DMS114 treated with DMSO at 0.1 percent for 48 hours (cell line): ENCODE measurements at regions not wholly inside any gene's neighbourhood (a gene's known extent, or its start where the extent isn't known, plus 50 kb on each side); places are given as distances from the start of the nearest gene placed in this dataset.

Experiments
- DNase-seq: peaks from one replicate; lab custom pipeline; 2025; ENCODE audit not compliant: unreplicated experiment; lab: John Stamatoyannopoulos, UW

GRCh38 chr1:221150996-221151395 lies 271.8 kb downstream of the HLX start:
- no peak for DNase-seq

DNA sequence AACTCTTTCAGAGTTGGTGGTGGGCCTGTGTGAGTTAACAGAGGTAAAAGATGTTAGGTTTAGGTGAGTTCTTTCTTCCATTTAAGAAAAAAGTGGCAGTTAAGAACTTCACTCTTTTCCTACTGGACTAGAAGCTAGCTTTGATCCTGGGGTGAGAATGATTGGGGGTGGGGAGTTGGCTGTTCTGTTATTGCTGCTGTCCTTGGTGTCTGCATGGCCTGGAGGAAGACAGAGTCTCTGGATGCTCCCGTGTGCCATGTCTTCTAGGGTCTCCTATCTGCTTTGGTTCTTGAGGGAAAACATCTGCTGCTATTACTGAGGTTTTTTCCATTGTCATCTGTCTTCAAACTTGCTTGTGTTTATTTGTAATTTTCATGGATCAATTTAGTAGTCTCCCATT lies 275.7 kb downstream of the HLX start:
- no peak for DNase-seq

GRCh38 chr1:221157026-221157761 lies 278.0 kb downstream of the HLX start:
- no peak for DNase-seq

DNA sequence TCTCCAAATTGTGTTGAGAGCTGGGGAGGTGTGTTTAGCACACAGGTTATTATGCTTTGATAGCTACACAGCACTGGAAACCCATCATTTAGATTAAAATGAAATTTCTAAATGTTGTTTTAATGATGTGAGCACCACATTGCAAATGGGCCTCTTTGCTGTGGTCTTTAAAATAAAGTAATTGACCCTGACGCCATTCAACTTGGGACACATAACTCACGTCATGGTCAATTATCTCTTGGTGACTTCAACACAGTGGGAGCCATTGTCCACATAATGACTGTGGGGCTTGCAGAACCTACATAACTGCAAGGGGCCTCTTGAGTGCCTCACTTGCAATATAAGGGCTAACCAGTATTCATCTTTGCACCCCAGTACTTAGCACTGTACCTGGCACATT lies 280.4 kb downstream of the HLX start:
- no peak for DNase-seq

GRCh38 chr1:221161571-221162041 lies 282.4 kb downstream of the HLX start:
- DNase-seq: no peak

- DNase-seq: no peak
These were observed 283.1 kb downstream of the HLX start for GRCh38 chr1:221162352-221162751.

DNA sequence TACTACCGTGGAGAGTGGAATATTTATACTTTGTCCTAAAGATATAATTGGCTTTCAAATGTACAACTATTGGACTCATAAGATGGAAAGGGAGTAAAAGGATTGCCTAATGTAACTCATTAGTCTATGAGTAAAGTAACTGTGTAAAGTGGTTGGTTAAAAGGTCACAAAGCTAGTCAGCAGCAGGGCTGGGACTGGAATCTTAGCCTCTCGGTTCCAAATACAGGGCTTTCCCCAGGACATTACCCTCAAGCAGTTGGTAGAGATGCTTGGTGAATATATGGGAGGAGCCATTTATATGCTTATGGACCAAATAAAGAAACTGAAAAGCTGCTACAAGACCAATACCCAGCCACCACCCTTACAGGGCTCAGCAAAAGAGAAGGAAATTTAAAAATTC lies 283.7 kb downstream of the HLX start:
- no peak for DNase-seq

DNA sequence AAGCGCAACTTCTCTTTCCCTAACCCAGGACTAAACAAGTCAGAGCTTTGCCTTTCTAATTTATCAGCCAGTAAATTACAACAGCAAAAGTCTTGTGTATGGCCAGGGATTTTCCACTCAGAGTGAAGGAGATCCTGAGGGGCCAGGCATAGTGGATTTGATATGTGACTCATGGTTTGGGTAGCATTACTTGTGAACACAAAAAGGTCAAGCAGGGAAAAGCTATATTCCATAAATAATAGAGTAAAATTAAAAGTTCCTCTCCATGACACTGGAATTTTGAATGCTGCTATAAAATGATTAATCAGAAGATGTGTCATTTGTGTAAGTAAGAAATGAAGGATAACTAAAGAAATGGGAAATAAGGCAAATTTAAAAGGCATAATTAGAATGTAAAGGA lies 284.8 kb downstream of the HLX start:
- DNase-seq: no peak

DNA sequence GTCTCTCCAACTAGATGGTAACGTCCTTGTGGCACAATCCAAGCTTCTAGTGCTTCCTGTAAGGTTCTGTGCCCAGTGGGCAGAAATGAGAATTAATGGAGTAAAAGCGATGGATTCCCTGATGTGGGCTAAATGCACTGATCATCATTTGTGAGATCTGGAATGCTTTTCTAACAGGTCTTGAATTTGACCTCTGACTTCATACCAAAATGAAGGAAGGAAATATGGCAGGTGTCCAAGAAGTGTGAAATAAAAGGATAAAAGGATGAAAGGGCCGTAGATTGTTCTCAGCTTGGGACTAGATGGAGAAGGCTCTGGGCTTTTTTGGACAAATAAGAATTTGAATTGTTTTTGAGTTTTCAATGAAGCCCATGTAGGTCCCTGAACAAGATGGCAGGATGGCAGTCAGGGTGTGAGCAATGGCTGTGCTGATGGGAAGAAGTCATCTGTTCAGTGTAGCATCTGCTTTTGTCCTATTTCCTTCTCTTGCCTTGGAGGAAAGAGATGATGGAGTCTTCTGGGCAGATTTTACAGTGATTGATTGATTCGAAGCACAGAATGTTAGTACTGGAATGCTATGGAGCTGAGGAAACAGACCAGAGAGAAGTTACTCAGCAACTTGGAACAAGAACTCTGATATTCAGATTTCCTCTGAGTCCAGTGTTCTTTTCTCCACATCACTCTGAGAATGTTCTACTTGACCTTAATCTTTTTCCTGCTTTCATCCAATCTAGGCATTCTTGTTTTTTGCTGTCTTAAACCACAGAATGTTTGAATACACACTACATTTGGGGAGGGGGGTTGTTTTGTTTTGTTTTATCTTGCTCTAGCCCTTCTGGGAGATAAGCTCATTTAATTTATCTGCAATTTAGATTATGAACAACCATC lies 286.0 kb downstream of the HLX start:
- DNase-seq: no peak

DNA sequence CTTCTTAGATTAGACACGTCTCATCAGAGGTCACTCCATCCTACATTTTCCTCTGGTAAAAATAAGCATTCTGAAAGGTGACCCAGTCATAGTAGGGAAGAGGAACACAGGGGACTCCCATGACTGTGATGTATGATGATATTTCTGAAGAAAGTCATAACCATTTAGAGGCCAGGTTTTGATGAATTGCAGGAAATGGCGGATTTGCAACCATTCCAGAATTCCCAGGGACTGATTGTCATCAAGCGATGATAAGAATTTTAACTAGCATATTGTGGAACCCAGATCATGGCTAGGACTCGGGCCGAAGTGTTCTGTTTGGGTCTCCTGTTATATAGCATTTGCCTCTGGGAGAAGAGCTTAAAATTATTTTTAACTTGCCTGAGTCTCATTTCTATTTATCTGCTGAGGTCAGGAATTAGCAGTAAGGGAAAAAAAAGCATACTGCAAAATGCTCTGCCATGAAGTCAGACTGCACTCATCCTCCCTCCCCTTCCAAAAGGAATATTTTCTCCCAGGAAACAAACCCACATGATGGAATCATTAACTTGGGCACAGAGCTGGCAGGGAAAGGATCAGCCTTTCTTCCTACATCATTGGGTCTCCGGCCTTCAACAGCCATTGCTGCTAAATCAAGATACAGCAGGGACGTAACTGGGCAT lies 286.7 kb downstream of the HLX start:
- DNase-seq: no peak

DNA sequence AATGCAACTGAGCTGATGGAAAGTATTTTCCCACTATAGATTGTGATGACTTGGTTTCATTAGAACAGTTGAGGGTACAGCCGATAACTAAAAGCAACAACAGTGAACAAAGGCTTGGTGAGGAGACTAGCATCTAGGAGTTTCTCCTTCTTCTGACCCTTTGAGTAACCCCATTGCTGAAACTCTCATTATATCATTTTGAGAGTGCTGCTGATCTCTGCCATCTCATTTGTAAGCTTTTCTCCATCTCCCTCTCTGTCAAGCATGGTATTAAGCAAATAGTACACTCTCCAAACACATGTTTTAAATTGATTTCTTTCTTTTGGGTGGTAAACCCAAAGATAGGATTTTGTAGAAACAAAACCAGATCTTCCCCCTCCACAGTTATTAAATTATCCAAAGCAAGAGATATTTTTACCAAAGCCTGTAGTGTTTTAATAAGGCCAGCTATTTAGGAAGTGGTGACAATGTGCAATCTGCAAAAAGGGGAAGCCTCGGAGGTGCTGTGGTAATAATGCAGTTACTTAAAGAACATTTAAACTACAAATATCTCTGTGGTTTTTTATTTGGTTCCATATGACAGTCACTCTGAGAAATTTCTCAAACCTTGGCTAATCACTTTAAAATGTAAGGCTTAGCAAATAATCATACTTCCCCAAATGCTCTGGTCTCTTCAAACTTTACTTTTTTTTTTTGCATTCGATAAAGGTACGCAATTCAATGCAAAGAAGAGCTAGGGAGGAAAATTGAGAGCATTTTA lies 287.5 kb downstream of the HLX start:
- no peak for DNase-seq

DNA sequence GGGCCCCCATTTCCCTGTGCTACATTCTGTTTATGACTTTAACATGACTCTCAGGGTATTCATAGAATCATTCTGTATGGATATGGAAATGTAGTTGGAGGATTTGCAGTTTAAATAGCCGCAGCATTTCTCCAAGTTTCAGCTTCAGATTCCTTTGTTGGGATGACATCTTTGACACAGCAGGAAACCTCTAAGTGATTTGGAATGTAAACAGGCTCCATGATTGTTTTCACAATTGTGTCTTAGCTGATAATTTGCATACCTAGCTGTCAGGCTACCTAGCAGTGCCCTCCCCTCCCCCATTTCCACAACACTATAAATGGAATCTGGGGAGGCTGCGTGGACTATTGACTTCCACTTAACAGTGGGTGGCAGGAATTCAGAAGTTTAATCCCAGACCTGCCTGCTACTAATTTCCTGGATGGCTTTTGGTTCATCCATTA lies 290.2 kb downstream of the HLX start:
- DNase-seq: no peak

DNA sequence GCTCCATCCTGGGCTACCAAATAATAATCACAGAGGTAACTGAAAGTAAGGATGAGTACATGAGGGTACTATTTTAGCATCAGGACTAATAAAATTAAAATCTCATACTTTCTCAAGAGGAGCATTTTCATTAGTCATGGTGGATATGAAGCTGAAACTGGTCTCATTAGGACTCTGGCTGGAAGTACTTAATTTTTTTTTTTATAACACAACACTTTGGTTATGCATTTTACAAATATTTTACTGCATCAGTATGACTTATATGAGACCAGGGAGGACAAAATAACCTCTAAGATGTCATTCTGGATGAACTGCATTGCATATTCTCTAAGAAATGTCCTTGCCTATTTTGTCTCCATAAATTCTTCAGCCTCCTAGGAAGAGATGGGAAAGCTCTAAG lies 290.9 kb downstream of the HLX start:
- DNase-seq: no peak

- no peak for DNase-seq
These were observed 292.5 kb downstream of the HLX start for GRCh38 chr1:221171768-221172167.

DNA sequence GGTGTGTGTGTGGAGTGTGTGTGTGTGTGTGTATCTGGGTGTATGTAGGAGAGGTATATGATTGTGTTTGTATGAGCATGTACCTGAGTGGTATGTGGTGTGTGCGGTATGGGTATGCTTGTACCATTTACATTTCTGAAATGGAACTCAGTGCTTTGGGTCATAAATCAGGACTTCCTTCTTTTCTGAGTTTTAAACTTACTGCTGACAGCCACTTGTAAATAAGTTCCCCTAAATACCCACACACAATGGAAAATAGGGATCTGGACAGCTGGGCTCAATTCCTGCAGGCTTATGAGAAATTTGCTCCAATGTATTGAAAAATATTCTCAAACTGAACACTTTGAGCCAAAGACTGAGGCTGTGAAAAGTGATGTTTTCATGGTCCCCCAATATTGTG lies 293.6 kb downstream of the HLX start:
- DNase-seq: no peak

GRCh38 chr1:221174330-221174993 lies 295.2 kb downstream of the HLX start:
- no peak for DNase-seq

DNA sequence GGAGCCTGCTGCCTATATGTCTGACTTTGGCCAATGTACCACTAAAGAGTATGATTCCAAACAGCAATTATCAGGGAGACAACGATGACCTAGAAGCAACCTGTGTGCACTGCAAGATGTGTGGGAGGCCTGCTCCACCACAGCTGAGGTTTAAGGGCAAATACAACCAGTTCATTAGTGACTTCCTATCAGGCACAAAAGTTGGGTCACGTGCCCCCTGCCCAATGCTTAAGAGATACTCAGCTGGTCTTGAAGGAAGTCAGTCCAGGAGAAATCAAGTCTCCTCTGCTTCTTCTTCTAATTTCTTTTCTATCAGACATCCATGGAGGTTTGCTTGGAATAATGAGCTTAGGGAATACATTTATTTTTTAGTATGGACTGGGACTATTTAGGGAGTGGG lies 296.0 kb downstream of the HLX start:
- DNase-seq: no peak

GRCh38 chr1:221180704-221181368 lies 301.6 kb downstream of the HLX start:
- DNase-seq: no peak

DNA sequence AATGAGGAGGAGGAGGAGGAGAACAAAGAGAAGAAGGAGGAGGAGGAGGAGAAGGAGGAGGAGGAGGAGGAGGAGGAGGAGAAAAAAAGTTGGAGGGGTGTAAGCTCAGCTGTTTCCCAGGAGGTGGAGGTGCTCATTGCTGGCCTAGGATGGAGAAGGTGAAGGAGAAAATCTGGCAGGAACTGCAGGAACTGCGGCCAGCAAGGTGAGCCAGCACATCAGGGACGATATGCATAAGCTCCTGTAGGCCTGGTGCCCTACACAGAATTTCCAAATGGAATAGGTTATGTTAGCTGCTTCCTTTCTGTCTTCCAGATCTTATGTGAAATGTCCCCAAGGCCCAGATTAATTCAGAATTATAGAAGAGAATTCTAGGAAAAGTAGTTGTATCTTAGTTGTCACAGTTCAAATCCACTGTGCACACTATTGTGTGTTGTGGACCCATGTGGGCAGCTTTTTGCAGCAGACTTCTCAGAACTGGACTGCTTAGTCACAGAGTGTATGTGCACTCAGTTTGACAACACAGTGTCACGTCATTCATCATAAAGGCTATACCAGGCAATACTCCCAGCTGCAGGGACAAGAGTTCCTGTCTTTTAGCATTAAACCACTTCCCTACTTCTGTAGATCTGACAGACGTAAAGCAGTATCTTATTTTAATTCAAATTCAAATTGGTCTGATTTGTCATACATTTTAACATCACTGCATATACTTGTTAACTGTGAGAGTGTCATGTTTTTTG lies 303.7 kb downstream of the HLX start:
- no peak for DNase-seq
